Hepatocyte (in vitro differentiated cells): ENCODE measurements at regions not wholly inside any gene's neighbourhood (a gene's known extent, or its start where the extent isn't known, plus 50 kb on each side); places are given as distances from the start of the nearest gene placed in this dataset.
"Not testable (repeated sequence)": the region's sequence is repeated elsewhere in the genome, so short reads cannot be mapped to it uniquely, and the experiment has no call there.

Experiments used
- DNase-seq: peaks from one replicate; pipeline ENCODE4 v3.0.0-alpha.2; 2016; ENCODE audit warnings: low spot score
- H2AFZ ChIP-seq: fragments of 200-600 bp; sonication (generic); 2 replicates; pipeline ENCODE4 v1.6.0; 2016; ENCODE audit warnings: antibody characterized with exemption, mild to moderate bottlenecking
- H3K27ac ChIP-seq: fragments of 200-600 bp; sonication (generic); 2 replicates; pipeline ENCODE4 v1.5.1; 2016; ENCODE audit warnings: mild to moderate bottlenecking
- H3K27me3 ChIP-seq: fragments of 200-600 bp; sonication (generic); 2 replicates; pipeline ENCODE4 v1.6.1; 2016
- H3K36me3 ChIP-seq: fragments of 200-600 bp; sonication (generic); replicated peaks from 2 replicates; pipeline ENCODE4 v1.5.1; 2016; ENCODE audit warnings: low read depth; ENCODE audit not compliant: insufficient read depth
- H3K4me1 ChIP-seq: fragments of 200-600 bp; sonication (generic); 2 replicates; pipeline ENCODE4 v1.5.1; 2016; ENCODE audit warnings: mild to moderate bottlenecking, moderate library complexity; ENCODE audit not compliant: insufficient read depth
- H3K4me2 ChIP-seq: fragments of 200-600 bp; sonication (generic); 2 replicates; pipeline ENCODE4 v1.6.0; 2016
- H3K4me3 ChIP-seq: fragments of 200-600 bp; sonication (generic); 2 replicates; pipeline ENCODE4 v1.5.1; 2016; ENCODE audit warnings: mild to moderate bottlenecking
- H3K79me2 ChIP-seq: fragments of 200-600 bp; sonication (generic); 2 replicates; pipeline ENCODE4 v1.6.0; 2017; ENCODE audit warnings: mild to moderate bottlenecking
- H3K9me2 ChIP-seq: fragments of 200-600 bp; sonication (generic); replicated peaks from 2 replicates; pipeline ENCODE4 v1.6.0; 2017; ENCODE audit warnings: mild to moderate bottlenecking; ENCODE audit not compliant: insufficient read depth
- H3K9me3 ChIP-seq: fragments of 200-600 bp; sonication (generic); 2 replicates; pipeline ENCODE4 v1.5.1; 2016; ENCODE audit warnings: low read depth, mild to moderate bottlenecking
- H4K20me1 ChIP-seq: fragments of 200-600 bp; sonication (generic); 2 replicates; pipeline ENCODE4 v1.6.0; 2016; ENCODE audit warnings: mild to moderate bottlenecking; ENCODE audit not compliant: insufficient read depth, poor library complexity, severe bottlenecking
- EZH2 ChIP-seq: fragments of 200-600 bp; sonication (generic); IDR thresholded peaks from 2 replicates; pipeline ENCODE4 v1.6.1; 2016; ENCODE audit warnings: antibody characterized with exemption, mild to moderate bottlenecking, borderline replicate concordance
- EZH2phosphoT487 ChIP-seq: fragments of 200-600 bp; sonication (generic); IDR thresholded peaks from one replicate; pipeline ENCODE4 v1.6.1; 2018; ENCODE audit warnings: antibody characterized with exemption, mild to moderate bottlenecking, low read depth, moderate library complexity; ENCODE audit not compliant: unreplicated experiment, severe bottlenecking
- WGBS: methylation state at CpG from one replicate; pipeline ENCODE4 v1.1.6; 2016; ENCODE audit warnings: low lambda C conversion rate; ENCODE audit errors: missing lambda C conversion rate; 5-methylcytosine and 5-hydroxymethylcytosine counted together
- TF ChIP-seq, protein P1 (sequence below): fragments of 200-600 bp; sonication (generic); IDR thresholded peaks from 2 replicates; pipeline ENCODE4 v1.5.1; 2016; ENCODE audit warnings: antibody characterized with exemption, mild to moderate bottlenecking; ENCODE audit not compliant: poor library complexity

DNA sequence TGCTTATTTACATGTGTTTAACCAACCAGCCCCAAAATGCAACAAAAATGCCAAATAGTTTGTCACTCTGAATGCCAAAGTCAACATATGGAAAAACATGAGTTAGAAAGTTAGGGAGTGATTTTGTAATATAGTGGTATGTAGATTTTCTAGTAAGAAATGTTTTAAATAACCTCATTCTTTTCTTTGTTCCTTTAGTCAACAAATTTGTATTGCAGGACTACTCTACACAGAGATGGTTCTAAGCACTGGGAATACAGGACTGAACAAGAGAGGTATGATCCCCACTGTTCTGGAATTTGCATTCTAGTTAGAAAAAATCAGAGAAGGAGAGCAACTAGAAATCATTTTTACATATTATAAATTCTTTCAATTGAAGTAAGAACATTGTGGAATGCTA lies 218.8 kb upstream of the ANXA10 start:
- no peaks in the 10 kb centered on the region for H3K79me2 ChIP-seq
- no peaks in the 10 kb centered on the region for H3K36me3 ChIP-seq
- no peak overlapping the region for H3K4me2 ChIP-seq
- no peaks in the 10 kb centered on the region for H3K4me1 ChIP-seq
- H3K9me3 ChIP-seq, result no peaks in the 10 kb centered on the region
- no peak for DNase-seq
- H4K20me1 ChIP-seq, result no peaks in the 10 kb centered on the region
- H3K27ac ChIP-seq, result no peak overlapping the region
- no peaks in the 10 kb centered on the region for H3K9me2 ChIP-seq
- no peak overlapping the region for H2AFZ ChIP-seq
- no peak for TF ChIP-seq EZH2phosphoT487
- H3K27me3 ChIP-seq, result no peaks in the 10 kb centered on the region
- H3K4me3 ChIP-seq, result no peak overlapping the region

DNA sequence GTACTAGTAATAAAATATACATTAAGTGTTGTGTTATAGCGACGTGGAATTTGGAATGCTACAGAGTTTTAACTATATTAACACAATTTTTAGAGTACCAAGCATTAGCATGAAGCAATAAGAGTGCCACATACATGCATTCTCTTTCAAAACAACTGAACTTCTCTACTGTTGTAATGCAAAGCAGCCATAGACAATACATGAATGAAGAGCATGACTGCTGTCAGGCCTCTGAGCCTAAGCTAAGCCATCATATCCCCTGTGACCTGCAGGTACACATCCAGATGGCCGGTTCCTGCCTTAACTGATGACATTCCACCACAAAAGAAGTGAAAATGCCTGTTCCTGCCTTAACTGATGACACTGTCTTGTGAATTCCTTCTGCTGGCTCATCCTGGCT lies 216.2 kb upstream of the ANXA10 start:
- H3K36me3 ChIP-seq, result not testable (repeated sequence)
- WGBS, result 85% methylated on average over 3 of the region's 3 CpGs

DNA sequence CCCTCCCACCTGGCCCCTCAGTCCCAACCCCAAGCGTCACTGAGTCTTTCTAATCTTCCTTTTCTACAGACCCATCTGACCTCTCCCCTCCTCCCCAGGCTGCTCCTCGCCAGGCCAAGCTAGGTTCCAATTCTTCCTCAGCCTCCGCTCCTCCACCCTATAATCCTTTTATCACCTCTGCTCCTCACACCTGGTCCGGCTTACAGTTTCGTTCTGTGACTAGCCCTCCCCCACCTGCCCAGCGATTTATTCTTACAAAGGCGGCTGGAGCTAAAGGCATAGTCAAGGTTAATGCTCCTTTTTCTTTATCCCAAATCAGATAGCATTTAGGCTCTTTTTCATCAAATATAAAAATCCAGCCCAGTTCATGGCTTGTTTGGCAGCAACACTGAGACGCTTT lies 214.5 kb upstream of the ANXA10 start:
- H3K4me1 ChIP-seq, H3K79me2 ChIP-seq, H3K9me2 ChIP-seq, H2AFZ ChIP-seq, DNase-seq, H3K4me2 ChIP-seq, H3K4me3 ChIP-seq, H3K27ac ChIP-seq, H3K36me3 ChIP-seq, H3K27me3 ChIP-seq, H4K20me1 ChIP-seq, H3K9me3 ChIP-seq: not testable (repeated sequence)
- WGBS, result 55% methylated on average over 8 of the region's 8 CpGs

More for the DNA sequence above, 216.2 kb upstream of the ANXA10 start:
- not testable (repeated sequence) for H3K9me3 ChIP-seq, H3K4me2 ChIP-seq, H3K79me2 ChIP-seq, H3K4me1 ChIP-seq, DNase-seq, H3K27ac ChIP-seq, H4K20me1 ChIP-seq, H3K4me3 ChIP-seq, H2AFZ ChIP-seq, H3K9me2 ChIP-seq, H3K27me3 ChIP-seq

DNA sequence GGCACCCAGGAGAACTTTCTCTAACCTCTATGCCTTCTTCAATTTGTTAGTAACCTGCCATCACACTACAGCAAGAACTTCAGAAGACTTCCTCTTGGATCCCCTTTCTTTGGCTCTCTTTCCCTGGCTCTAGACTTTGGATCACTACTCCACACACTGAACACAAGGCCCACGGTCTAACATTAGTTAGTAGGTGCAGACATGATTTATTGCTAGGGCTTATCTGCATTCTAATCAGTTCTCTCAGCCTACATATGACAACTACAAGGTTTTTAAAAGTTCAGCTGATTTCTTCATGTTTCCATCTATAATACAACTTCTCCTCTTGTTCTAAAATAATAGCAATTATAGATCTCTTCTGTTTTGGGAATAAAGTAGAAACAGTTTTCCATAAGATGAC lies 209.1 kb upstream of the ANXA10 start:
- Histone ChIP-seq H3K4me3 (no peak overlapping the region), H3K79me2 (no peaks in the 10 kb centered on the region), H3K27ac (no peak overlapping the region), H3K9me2 (no peaks in the 10 kb centered on the region), H3K36me3 (no peaks in the 10 kb centered on the region), H3K4me2 (no peak overlapping the region), H3K27me3 (no peaks in the 10 kb centered on the region), H3K9me3 (no peaks in the 10 kb centered on the region), H3K4me1 (no peaks in the 10 kb centered on the region), H4K20me1 (no peaks in the 10 kb centered on the region), H2AFZ (no peak overlapping the region)
- peak; percentile 28 for DNase-seq
- TF ChIP-seq, protein P1, sequence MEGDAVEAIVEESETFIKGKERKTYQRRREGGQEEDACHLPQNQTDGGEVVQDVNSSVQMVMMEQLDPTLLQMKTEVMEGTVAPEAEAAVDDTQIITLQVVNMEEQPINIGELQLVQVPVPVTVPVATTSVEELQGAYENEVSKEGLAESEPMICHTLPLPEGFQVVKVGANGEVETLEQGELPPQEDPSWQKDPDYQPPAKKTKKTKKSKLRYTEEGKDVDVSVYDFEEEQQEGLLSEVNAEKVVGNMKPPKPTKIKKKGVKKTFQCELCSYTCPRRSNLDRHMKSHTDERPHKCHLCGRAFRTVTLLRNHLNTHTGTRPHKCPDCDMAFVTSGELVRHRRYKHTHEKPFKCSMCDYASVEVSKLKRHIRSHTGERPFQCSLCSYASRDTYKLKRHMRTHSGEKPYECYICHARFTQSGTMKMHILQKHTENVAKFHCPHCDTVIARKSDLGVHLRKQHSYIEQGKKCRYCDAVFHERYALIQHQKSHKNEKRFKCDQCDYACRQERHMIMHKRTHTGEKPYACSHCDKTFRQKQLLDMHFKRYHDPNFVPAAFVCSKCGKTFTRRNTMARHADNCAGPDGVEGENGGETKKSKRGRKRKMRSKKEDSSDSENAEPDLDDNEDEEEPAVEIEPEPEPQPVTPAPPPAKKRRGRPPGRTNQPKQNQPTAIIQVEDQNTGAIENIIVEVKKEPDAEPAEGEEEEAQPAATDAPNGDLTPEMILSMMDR, result no peak
- TF ChIP-seq EZH2 (no peak), EZH2phosphoT487 (no peak)
- WGBS, result 9% methylated on average over 1 of the region's 1 CpG

DNA sequence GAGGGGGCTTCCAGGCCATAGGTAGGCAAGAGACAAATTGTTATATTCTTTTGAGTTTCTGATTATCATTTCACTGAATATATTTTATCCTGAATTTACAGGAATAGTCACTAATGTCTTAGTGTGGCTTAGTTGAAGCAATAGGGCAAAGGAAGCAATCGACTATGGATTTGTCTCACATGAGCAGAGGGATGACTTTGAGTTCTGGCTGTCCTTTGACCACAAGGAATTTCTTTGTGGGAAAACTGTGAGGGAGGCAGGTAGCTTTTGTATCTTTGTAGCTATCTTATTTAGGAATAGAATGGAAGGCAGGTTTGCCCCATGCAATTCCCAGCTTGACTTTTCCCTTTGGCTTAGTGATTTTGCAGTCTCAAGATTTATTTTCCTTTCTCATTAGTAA lies 207.3 kb upstream of the ANXA10 start:
- Histone ChIP-seq H2AFZ (no peak overlapping the region), H3K36me3 (no peaks in the 10 kb centered on the region), H3K27me3 (no peaks in the 10 kb centered on the region), H3K9me3 (no peaks in the 10 kb centered on the region), H4K20me1 (no peaks in the 10 kb centered on the region), H3K4me1 (no peaks in the 10 kb centered on the region), H3K79me2 (no peaks in the 10 kb centered on the region), H3K4me3 (no peak overlapping the region), H3K4me2 (no peak overlapping the region), H3K9me2 (no peaks in the 10 kb centered on the region), H3K27ac (no peak overlapping the region)
- no peak for DNase-seq
- WGBS, result 84% methylated on average over 1 of the region's 1 CpG
- TF ChIP-seq, protein P1, result no peak
- TF ChIP-seq EZH2phosphoT487 (no peak), EZH2 (no peak)
